T-helper 2 cell treated with Interferon-gamma antibody and Interleukin-4, amounts not matched to agents 100 ng/mL and 5 ng/mL, for 36 hours (primary cell): ENCODE measurements at regions not wholly inside any gene's neighbourhood (a gene's known extent, or its start where the extent isn't known, plus 50 kb on each side); places are given as distances from the start of the nearest gene placed in this dataset.

Experiments
- intact Hi-C: fragments of 100-400 bp; cut with micrococcal nuclease; formaldehyde crosslinking; loops from one replicate; pipeline ENCODE4 v1.15.1; 2023

DNA sequence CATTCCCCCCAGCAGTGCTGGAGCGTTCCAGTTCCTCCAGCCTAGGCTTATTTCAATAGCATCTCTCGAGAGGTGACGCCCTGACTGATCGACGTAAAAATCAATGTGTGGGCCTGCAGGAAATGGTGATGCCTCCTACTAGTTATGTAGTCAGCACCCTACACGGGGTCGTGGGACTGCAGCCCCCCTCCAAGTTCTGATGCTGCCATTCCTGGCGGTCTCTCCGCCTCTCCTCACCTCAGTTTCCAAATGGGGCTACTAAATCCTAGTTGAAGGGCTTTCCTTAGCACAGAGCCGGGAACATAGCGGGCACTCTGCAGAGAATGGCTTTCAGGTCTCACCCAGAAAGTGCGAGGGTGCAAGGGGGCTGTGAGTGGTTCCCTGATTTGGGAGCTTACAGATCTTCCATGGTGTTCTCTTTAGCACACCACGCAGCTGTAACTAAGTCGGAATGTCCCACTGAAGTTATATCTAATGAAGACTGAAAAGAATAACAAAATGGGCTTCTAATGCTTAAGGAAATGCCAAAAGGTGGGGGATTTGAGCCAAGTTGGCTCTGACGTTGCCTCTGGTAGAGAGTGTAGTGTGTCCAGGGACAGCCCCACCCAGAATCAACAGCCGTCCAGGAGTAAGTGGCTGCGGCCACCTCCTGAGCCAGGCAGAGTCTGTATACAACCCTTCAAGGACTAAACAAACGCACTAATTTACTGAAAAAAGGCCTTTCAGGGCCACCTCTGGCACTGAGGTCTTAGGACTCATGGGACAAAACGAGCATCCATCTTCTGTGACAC, 299.7 kb upstream of the FOXF1 start:
- intact Hi-C loops, result no loop called here

DNA sequence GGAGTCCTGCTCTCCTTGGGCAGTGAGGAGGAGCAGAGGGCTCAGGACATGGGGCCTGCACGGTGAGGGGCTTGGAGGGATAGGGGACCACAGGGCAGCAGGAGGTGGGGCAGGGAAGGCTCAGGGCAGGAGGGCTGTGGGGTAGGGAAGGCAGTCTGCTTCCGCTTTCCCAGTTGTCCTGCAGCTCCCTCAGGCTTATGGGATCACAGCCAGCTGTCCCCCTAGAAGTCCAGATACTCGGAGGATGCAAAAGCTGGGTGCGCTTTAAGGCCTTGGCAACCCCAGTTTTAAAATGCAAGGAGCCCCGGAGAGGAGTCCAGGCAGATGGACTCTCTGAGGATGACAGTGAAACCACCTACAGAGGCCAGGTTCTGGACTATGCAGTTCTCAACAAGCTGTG, 299.1 kb upstream of the FOXF1 start:
- intact Hi-C loops, result no loop called here

DNA sequence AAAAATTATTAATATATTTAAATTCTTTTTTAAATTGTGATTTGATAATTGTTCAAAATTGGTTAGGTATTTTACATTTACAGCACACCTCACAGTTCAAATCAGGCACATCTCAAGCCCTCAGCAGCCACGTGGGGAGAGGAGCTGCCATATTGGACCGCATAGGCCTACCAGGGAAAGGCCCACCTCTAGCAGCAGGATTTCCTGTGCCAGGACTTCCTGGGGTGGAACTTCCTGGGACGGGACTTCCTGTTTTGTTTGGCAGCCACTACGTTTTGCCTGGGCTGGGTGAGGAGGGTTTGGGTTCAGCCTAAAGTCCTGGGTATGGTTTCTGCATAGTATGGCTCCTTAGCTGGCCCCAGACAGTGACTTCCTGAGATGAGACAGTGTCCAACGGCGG, 298.5 kb upstream of the FOXF1 start:
- intact Hi-C loops, result no loop called here

DNA sequence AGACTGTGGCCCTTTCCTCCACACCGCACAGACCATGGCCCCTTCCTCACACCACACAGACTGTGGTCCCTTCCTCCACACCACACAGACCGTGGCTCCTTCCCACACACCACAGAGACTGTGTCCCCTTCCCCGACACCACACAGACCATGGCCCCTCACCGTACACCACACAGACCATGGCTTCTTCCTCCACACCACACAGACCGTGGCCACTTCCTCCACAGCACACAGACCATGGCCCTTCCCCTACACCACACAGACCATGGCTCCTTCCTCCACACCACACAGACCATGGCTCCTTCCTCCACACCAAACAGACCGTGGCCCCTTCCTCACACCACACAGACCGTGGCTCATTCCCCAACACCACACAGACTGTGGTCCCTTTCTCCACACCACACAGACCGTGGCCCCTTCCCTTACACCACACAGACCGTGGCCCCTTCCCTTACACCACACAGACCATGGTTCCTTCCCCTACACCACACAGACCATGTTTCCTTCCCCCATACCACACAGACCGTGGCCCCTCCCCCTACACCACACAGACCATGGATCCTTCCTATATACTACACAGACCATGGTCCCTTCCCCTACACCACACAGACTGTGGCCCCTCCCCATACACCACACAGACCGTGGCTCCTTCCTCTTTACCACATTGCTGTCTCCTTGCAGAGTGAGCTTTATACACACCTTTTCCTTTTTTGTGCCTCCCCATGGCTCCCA, 297.5 kb upstream of the FOXF1 start:
- intact Hi-C loops, result no loop called here

DNA sequence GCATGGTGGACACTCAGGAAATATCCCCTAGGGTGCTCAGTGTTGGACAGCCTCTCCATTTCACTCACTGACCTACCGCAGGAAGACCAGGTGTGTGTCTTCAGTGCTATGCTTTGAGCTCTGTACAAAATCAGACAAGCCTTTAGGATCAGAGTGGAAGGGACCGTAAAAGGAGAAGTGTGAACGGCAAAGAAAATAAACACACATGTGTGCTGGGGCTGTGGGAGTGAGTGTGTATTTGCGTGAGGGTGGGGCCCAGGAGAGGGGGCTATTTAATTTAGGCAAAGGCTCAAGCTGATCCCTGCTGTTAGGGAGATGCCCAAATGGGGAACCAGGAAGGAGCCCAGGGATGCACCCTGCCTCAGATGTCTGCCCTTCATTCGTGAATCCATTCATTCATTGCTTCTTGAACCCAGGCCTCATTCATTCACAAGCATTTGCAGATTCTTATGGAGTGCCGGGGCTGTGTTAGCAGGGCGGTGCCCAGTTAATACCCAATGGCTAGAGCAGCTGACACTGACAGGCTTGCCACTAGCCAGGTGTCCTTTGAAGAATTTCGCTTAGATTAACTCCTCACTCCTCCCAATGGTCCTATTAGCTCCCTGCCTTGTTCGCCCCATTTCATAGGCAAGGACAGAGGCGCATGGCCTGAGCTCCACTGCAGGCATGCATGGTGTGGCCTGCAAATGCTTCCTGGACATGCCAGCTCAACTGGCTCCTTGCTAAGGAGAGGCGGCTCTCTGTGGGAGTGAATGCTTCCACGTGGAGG, 296.7 kb upstream of the FOXF1 start:
- intact Hi-C loops, result no loop called here

DNA sequence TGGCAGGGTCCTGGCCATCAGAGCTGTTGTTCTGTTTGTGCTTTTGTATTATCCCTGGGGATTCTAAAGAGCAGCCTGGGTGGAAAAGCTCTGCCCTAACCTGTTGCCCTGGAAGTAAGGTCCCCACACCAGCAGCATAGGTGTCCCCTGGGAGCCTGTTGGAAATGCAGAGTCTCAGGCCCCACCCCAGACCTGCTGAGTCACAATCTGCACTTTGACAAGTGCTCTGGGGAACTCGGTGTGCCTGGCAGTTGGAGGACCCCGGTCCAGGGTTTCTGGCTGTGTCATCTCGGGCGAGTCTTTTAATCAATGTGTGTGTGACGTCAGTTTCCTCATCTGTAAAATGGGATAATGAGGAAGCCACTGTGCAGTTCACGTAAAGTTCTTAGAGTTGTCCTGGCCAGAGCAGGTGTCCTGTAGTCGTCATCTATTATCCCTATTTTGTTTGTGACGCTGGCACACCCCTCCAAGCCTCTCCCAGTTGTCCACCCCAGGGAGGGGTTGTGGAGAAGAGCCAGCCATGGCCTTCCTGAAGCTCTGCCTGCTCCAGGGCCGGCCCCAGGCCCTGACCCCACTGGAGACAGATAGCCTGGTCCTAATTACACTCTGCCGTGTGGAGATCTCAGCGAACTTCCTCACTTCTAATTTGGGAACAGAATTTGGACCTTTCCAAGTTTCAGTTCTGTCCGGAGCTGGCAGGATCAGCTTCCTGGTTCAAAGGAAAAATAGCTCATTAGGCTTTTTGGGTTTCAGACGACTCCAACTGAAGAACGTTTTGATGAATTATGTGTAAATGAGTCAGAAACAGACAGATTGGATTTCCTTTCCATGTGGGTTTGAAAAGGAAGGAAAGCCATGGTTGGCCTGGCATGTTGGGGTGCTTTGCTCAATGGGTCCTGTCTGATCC, 295.7 kb upstream of the FOXF1 start:
- intact Hi-C loops, result no loop called here

DNA sequence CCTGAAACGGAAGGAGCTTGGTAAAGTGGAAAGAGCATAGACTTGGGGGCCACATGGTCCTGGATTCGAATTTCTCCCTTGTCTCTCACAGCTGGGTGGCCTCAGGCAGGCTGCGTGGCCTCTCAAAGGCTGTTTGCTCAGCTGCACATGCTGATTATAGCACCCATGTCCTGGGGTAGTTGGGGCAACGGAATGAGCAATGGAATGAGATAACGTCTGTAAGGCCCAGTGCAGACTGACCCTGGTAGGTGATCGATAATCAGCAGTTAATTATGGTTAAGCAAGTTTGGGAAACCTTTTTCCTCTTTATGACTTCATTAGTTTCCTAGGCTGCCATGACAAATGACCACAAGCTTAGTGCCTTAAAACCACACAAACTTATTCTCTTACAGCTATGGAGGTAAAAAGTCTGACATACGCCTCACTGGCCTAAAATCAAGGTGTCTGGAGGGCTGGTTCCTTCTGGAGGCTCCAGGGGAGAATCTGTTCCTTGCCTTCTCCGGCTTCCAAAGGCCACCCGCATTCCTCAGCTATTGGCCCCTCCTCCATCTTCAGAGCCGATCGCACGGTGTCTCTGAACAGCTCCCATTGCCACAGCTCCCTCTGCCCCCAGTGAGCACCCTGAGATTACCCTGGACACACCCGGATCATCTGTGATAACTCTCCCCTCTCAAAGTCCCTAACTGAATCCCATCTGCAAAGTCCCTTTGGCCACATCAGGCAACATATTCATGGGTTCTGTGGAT, 294.9 kb upstream of the FOXF1 start:
- intact Hi-C loops, result no loop called here

DNA sequence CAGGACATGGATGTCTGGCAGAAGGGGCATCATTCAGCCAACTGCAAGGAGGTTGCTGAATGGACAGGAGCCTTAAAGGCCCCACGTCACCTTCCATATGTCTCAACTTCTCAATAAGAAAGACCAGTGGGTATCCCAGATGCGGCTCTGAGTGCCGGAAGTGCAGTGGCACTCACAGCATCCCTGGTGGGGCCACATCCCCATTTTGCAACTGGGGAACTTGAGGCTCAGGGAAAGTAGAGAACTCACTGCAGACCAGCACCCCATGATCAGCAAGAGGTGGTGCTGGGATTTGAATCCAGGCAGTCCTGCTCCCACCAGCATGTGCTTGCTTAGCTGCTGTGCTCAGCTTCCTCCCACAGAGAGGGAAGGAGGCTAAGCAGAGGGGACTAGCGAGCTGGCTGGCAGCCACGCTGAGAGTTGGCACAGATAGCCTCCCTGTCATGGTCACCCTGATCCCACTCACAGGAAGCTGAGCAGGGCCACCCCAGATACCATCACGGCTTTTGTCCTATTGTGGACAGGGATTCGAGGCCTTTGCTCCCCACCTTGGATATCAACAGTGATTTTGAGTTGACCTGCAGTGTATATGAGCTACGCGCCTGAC, 294.2 kb upstream of the FOXF1 start:
- intact Hi-C loops, result no loop called here

DNA sequence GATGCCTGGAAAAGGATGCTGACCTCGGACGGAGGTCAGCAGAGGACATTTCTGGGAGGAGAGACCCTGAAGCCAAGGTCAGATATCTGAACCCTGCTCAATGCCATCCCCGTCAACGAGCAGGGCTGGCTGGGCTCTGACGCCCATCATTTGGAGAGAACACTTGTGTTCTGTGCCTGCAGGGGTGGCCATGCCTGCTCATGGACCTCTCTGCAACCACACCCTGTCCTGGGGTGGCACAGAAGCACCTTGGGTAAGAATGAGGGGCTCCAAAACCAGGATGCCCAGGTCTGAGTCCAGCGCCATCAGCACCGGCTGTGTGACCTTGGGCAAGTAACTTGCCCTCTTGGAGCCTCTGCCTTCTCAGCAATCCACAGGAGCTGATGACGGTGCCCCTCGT, 293.7 kb upstream of the FOXF1 start:
- intact Hi-C loops, result no loop called here

DNA sequence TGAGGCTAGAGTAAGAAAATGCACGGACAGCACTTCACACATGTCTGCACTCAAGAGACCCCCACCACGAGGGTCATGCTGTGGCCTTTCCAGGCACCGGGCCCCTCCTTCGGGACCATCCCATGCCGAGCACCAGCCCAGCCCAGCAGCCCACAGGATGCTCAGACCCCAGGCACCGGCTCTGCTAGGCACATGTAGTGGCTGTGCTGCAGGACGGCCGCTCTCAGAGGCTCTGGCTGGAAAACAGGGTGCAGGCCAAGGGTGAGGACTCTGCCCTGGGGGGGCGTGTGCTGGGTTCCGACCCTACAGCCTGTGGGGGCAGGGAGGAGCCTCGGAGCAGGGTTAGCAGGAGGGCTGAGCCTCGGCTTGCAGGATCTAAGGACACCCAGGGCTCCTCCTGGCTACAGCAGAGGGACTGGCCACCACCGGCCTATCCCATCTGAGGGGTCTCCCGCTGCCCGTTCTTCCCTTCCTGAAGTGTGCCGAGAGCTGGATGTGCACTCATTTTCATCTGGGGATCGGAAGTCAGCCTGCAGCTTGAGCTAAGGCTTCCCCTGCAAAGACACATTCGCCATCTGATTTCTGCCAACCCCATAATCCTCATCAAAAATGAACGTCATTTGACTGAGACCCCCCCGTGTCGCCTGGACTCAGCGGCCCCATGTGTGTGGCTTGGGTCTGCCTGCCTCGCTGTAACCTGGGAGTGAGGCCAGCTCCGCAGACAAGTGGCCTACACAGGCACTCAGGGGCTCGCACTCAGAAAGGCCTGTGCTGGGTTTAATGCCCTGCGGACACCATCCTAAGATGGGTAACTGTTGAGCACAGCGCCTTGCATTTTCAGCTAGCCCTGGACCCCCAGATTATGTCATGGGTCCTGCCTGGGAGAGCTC, 293.1 kb upstream of the FOXF1 start:
- intact Hi-C loops, result no loop called here

DNA sequence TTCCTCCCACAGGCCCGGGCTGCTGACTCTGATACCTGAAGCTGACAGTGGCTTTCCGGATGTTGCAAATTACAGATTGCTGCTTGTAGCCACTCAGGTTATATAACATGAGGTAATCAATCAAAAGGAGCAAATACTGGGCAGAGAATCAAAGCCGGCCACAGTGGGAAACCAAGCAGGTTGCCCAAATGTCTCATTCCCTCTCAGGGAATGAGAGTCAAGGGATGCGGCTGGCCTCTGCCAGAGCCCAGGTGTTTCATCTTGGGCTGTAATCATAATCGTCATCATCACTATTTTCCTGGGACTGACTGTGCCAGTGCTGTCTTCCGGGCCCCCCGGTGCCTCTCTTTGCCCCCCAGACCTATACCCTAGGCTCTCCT, 292.4 kb upstream of the FOXF1 start:
- intact Hi-C loops, result no loop called here

DNA sequence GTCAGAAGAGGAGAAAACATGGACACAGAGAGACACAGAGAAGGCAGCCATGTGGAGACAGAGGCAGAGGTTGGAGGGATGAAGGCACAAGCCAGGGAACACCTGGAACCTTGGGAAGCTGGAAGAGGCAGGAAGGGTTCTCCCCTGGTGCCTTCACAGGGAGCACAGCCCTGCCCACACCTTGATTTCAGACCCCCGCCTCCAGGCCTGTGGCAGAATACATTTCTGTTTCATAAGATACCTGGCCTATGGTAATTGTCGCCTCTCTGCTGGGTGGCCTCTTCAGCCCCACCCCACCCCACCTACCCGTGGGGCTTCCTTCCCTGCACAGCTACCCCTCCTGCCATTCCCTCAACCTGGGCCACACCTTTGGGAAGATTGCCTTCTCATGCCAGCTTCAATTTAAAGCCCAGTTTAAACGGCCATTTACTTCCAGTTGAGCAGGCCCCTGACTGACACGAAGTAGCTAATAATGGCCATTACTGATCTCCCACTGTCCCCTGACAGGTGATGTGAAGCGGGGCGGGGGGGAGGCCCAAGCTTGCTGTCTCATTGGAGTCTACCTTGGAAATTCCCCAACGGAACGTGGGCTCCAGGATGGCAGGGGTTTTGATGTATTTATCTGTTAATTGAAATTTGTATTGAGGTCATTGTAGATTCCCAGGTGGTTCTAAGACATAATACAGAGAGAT, 291.7 kb upstream of the FOXF1 start:
- intact Hi-C loops, result no loop called here

DNA sequence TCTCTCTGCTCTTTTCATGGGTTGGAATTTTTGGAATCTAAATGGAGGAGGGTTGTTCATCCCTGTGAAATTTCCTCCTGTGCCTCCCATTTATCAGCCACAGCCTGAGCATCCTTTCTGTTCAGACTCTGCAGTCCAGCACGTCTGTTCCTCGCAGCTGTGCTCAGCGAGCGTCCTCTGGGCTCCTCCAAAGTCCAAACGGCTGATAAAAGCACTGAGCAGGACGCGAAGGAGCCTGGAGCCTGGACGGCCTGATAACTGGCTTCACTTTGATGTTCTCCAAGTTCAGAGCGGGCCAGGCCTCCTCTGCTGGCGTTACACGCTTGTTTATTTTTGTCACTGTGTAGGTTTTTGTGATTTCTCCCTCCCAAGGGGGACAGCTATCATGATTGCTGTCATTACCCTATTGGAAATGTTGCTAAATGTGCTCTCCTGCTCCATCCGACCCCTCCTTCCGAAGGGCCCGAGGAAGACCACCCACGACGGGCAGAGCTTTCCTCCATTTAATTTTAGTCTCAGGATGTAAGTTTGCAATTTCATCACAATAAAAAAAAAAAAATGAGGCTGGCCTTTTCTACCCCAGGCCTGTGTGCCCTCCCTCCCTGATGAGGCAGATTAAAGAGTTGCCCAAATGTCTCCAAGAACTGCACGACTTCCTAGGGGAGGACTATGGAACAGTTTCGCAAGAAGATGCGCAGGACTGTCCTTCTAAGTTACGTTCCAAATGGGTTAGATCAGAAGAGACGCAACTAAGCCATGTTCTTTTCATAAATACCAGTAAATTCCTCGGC, 290.5 kb upstream of the FOXF1 start:
- intact Hi-C loops, result no loop called here

DNA sequence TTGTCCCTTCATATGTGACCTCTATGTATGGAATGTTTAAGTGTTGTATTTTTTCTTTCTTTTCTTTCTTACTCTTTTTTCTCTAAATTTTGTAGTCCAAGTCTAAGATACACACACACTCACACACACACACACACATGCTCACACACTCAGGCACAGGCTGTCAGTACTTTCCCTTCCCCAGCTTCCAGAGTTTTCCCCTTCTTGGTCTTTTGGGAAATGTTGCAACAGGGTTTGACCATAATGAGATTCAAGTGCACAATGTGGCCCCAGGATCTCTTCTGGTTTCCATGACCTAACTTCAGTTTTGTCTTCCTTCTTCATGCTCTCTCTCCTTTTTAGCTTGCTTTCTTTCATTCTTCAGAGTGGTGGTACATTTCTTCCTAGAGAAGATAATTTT, 289.8 kb upstream of the FOXF1 start:
- intact Hi-C loops, result no loop called here

DNA sequence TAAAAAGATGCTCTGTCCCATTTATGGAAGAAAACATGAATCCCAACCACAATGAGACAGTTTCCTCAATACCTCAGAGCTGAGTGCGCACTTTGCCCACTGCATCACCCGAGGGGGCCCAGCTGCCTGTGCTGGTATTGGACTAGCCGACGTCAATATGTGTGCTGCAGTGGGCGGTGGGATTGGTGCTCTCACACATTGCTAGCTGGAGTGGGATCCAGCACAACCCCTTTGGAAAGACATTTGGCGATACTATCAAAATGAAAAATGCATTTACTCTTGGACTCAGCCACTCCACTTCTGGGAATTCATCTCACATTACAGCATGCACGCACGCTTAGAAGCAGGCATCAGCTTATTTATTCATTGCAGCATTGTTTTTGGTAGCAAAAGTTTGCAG, 289.2 kb upstream of the FOXF1 start:
- intact Hi-C loops, result no loop called here

DNA sequence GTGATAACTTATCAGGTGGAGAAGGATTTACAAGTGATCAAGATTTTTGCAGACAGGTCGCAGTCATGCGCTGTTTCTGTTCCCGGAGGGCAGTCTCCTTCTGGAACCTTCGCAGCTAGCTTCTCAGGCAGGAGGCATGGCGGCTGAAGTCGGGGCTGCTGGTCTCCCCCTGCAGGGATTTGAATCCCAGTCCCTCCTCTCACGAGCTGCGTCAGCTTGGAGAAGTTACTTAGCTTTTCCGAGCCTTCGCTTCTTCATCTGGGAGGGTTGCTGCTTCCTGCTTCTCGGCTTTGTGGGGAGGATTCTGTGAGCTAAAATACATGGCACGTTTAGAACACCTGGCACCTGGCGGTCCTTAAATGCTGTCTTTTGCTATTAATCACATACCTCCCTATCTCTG, 287.8 kb upstream of the FOXF1 start:
- intact Hi-C loops, result no loop called here

DNA sequence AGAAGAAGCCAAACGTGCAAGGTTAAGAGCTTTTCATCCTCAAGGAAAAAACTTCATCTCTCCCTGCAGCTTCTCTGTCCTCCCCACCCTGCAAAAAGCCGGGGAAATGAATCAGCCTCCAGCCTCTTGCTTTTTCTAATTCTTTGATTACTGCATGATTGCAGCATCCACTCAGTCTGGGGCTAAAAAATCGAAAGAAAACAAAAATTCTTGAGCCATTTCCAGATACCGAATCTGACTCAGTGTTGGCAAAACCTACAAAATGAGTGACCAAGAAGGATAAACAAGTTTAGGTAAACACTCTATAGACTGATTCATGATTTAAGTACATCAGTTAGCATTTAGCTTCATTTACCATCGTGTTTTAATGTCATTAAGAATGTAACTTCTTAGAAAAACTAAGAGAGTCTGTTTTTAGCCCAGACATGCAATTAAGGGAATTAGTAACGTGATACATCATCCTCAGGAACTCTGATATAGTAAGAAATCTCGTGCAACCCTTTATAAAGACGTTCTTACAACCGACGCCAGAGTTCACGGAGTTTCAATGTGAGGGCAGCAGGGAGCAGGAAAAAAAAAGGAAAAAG, 287.3 kb upstream of the FOXF1 start:
- intact Hi-C loops, result no loop called here
